ENCODE measurements at regions not wholly inside any gene's neighbourhood (a gene's known extent, or its start where the extent isn't known, plus 50 kb on each side); places are given as distances from the start of the nearest gene placed in this dataset.

- Mint-ChIP-seq H3K36me3 (ENCODE audit: low read depth) (no peaks in the 10 kb centered on the region), H3K4me1 (no peaks in the 10 kb centered on the region), H3K4me3 (no peak overlapping the region), H3K9me3 (peaks cover 3% of the 10 kb centered on the region), H3K27me3 (no peaks in the 10 kb centered on the region), H3K27ac (no peak overlapping the region)
- DNase-seq: no peak
- intact Hi-C loops (cut with micrococcal nuclease): no loop called here
Observed at GRCh38 chr14:85418721-85419120, 111.2 kb upstream of the FLRT2 start.

GRCh38 chr14:85420278-85420677, 109.7 kb upstream of the FLRT2 start:
- no peak overlapping the region for H3K4me3 Mint-ChIP-seq

GRCh38 chr14:85420707-85421106, 109.2 kb upstream of the FLRT2 start:
- no peak overlapping the region for H3K4me3 Mint-ChIP-seq
- no peaks in the 10 kb centered on the region for H3K27me3 Mint-ChIP-seq
- H3K36me3 Mint-ChIP-seq (ENCODE audit: low read depth): no peaks in the 10 kb centered on the region
- intact Hi-C loops (cut with micrococcal nuclease): no loop called here
- no peaks in the 10 kb centered on the region for H3K4me1 Mint-ChIP-seq
- H3K27ac Mint-ChIP-seq: no peak overlapping the region
- peaks cover 3% of the 10 kb centered on the region for H3K9me3 Mint-ChIP-seq
- DNase-seq: no peak

More at GRCh38 chr14:85420278-85420677, 109.7 kb upstream of the FLRT2 start:
- no peaks in the 10 kb centered on the region for H3K4me1 Mint-ChIP-seq
- no peaks in the 10 kb centered on the region for H3K36me3 Mint-ChIP-seq (ENCODE audit: low read depth)
- H3K9me3 Mint-ChIP-seq: peaks cover 3% of the 10 kb centered on the region
- H3K27me3 Mint-ChIP-seq: no peaks in the 10 kb centered on the region
- intact Hi-C loops (cut with micrococcal nuclease): no loop called here
- no peak for DNase-seq
- H3K27ac Mint-ChIP-seq: no peak overlapping the region

- H3K4me3 Mint-ChIP-seq: no peak overlapping the region
- no peaks in the 10 kb centered on the region for H3K36me3 Mint-ChIP-seq (ENCODE audit: low read depth)
- no peaks in the 10 kb centered on the region for H3K27me3 Mint-ChIP-seq
- intact Hi-C loops (cut with micrococcal nuclease): no loop called here
- H3K9me3 Mint-ChIP-seq: peaks cover 3% of the 10 kb centered on the region
- H3K27ac Mint-ChIP-seq: no peak overlapping the region
- no peaks in the 10 kb centered on the region for H3K4me1 Mint-ChIP-seq
- DNase-seq: no peak
Observed at GRCh38 chr14:85421186-85421877, 108.6 kb upstream of the FLRT2 start.

- Mint-ChIP-seq H3K27ac (no peak overlapping the region), H3K36me3 (ENCODE audit: low read depth) (no peaks in the 10 kb centered on the region), H3K27me3 (no peaks in the 10 kb centered on the region), H3K4me3 (no peak overlapping the region), H3K9me3 (peaks cover 3% of the 10 kb centered on the region), H3K4me1 (no peaks in the 10 kb centered on the region)
- intact Hi-C loops (cut with micrococcal nuclease): no loop called here
- DNase-seq: no peak
Observed at GRCh38 chr14:85423889-85424288, 106.1 kb upstream of the FLRT2 start.

- intact Hi-C loops (cut with micrococcal nuclease): no loop called here
- H3K4me1 Mint-ChIP-seq: no peaks in the 10 kb centered on the region
- no peaks in the 10 kb centered on the region for H3K36me3 Mint-ChIP-seq (ENCODE audit: low read depth)
- no peaks in the 10 kb centered on the region for H3K27me3 Mint-ChIP-seq
- H3K4me3 Mint-ChIP-seq: no peak overlapping the region
- H3K9me3 Mint-ChIP-seq: peaks cover 3% of the 10 kb centered on the region
- no peak for DNase-seq
- H3K27ac Mint-ChIP-seq: no peak overlapping the region
Observed at GRCh38 chr14:85425507-85425906, 104.4 kb upstream of the FLRT2 start.

GRCh38 chr14:85426068-85426935, 103.6 kb upstream of the FLRT2 start:
- no peak overlapping the region for H3K27ac Mint-ChIP-seq
- no peaks in the 10 kb centered on the region for H3K4me1 Mint-ChIP-seq
- no peaks in the 10 kb centered on the region for H3K36me3 Mint-ChIP-seq (ENCODE audit: low read depth)
- no peak overlapping the region for H3K4me3 Mint-ChIP-seq
- DNase-seq: no peak
- intact Hi-C loops (cut with micrococcal nuclease): no loop called here
- H3K9me3 Mint-ChIP-seq: peaks cover 3% of the 10 kb centered on the region
- H3K27me3 Mint-ChIP-seq: no peaks in the 10 kb centered on the region

GRCh38 chr14:85428926-85429325, 101.0 kb upstream of the FLRT2 start:
- Mint-ChIP-seq H3K27ac (no peak overlapping the region), H3K27me3 (no peaks in the 10 kb centered on the region), H3K4me1 (no peaks in the 10 kb centered on the region), H3K36me3 (ENCODE audit: low read depth) (no peaks in the 10 kb centered on the region), H3K4me3 (no peak overlapping the region), H3K9me3 (no peaks in the 10 kb centered on the region)
- intact Hi-C loops (cut with micrococcal nuclease): no loop called here
- DNase-seq: no peak

GRCh38 chr14:85437148-85437547, 92.8 kb upstream of the FLRT2 start:
- no peak overlapping the region for H3K27ac Mint-ChIP-seq
- H3K27me3 Mint-ChIP-seq: no peaks in the 10 kb centered on the region
- no peaks in the 10 kb centered on the region for H3K9me3 Mint-ChIP-seq
- no peak for DNase-seq
- intact Hi-C loops (cut with micrococcal nuclease): no loop called here
- no peaks in the 10 kb centered on the region for H3K4me1 Mint-ChIP-seq
- no peak overlapping the region for H3K4me3 Mint-ChIP-seq
- H3K36me3 Mint-ChIP-seq (ENCODE audit: low read depth): no peaks in the 10 kb centered on the region

- DNase-seq: no peak
- Mint-ChIP-seq H3K4me3 (no peak overlapping the region), H3K27me3 (no peaks in the 10 kb centered on the region), H3K36me3 (ENCODE audit: low read depth) (no peaks in the 10 kb centered on the region), H3K4me1 (no peaks in the 10 kb centered on the region), H3K9me3 (no peaks in the 10 kb centered on the region), H3K27ac (no peak overlapping the region)
- intact Hi-C loops (cut with micrococcal nuclease): no loop called here
Observed at GRCh38 chr14:85438001-85438400, 91.9 kb upstream of the FLRT2 start.

- Mint-ChIP-seq H3K36me3 (ENCODE audit: low read depth) (no peaks in the 10 kb centered on the region), H3K4me3 (no peak overlapping the region), H3K27me3 (no peaks in the 10 kb centered on the region), H3K4me1 (no peaks in the 10 kb centered on the region), H3K27ac (no peak overlapping the region), H3K9me3 (no peaks in the 10 kb centered on the region)
- intact Hi-C loops (cut with micrococcal nuclease): no loop called here
- DNase-seq: no peak
Observed at GRCh38 chr14:85438481-85438942, 91.4 kb upstream of the FLRT2 start.

GRCh38 chr14:85439696-85440328, 90.1 kb upstream of the FLRT2 start:
- no peaks in the 10 kb centered on the region for H3K36me3 Mint-ChIP-seq (ENCODE audit: low read depth)
- no peak for DNase-seq
- intact Hi-C loops (cut with micrococcal nuclease): no loop called here
- H3K4me1 Mint-ChIP-seq: no peaks in the 10 kb centered on the region
- H3K27me3 Mint-ChIP-seq: no peaks in the 10 kb centered on the region
- no peak overlapping the region for H3K27ac Mint-ChIP-seq
- H3K9me3 Mint-ChIP-seq: peaks cover under 1% of the 10 kb centered on the region
- no peak overlapping the region for H3K4me3 Mint-ChIP-seq

GRCh38 chr14:85441909-85442643, 87.9 kb upstream of the FLRT2 start:
- peaks cover 3% of the 10 kb centered on the region for H3K9me3 Mint-ChIP-seq
- no peak overlapping the region for H3K27ac Mint-ChIP-seq
- no peaks in the 10 kb centered on the region for H3K4me1 Mint-ChIP-seq
- H3K27me3 Mint-ChIP-seq: no peaks in the 10 kb centered on the region
- intact Hi-C loops (cut with micrococcal nuclease): no loop called here
- H3K4me3 Mint-ChIP-seq: no peak overlapping the region
- H3K36me3 Mint-ChIP-seq (ENCODE audit: low read depth): no peaks in the 10 kb centered on the region
- DNase-seq: no peak
